ENCODE measurements at regions not wholly inside any gene's neighbourhood (a gene's known extent, or its start where the extent isn't known, plus 50 kb on each side); places are given as distances from the start of the nearest gene placed in this dataset.

- FAIRE-seq (no peak), DNase-seq (ENCODE audit: extremely low read depth in 1 of 4, low spot score in 3 of 4) (no peak), ATAC-seq (no peak)
- Histone ChIP-seq H3K36me3 (ENCODE audit: control insufficient read depth, insufficient read depth, low read length) (no peaks in the 10 kb centered on the region), H3K4me3 (no peak overlapping the region), H3K9me1 (ENCODE audit: control insufficient read depth, insufficient read depth, low read length) (peaks cover 2% of the 10 kb centered on the region), H2AFZ (ENCODE audit: low read depth, low read length) (no peak overlapping the region), H3K4me1 (replicated peaks in 1 of 2; ENCODE audit: control insufficient read depth in 2 of 2, insufficient read depth in 2 of 2, low read length in 2 of 2) (no peaks in the 10 kb centered on the region), H3K9ac (ENCODE audit: insufficient read depth in 1 of 2, low read depth in 2 of 2, low read length in 2 of 2) (no peak overlapping the region), H3K27ac (ENCODE audit: extremely low read depth, low read depth, low read length) (no peak overlapping the region), H3K79me2 (ENCODE audit: control insufficient read depth, insufficient read depth, low read length) (no peaks in the 10 kb centered on the region), H3K27me3 (ENCODE audit: control insufficient read depth in 2 of 2, insufficient read depth in 2 of 2, low read length in 2 of 2) (no peaks in the 10 kb centered on the region), H3K9me3 (replicated peaks; ENCODE audit: control insufficient read depth, insufficient read depth, low read depth, low read length) (no peaks in the 10 kb centered on the region; the same call in 1 of the 2 replicates), H4K20me1 (replicated peaks; ENCODE audit: control insufficient read depth, insufficient read depth, low read length) (no peaks in the 10 kb centered on the region), H3K4me2 (ENCODE audit: insufficient read depth, low read length) (no peak overlapping the region)
- ChIA-PET POLR2A (no interaction called here), CTCF (ENCODE audit: low intra/inter-chr PET ratio) (no interaction called here)
- in situ Hi-C loops (cut with MboI) (no loop called here), intact Hi-C loops (cut with micrococcal nuclease) (no loop called here)
- no peak for TF ChIP-seq KLF6 (CRISPR knock-in tag; IDR thresholded peaks at IDR 0.05; ENCODE audit: borderline replicate concordance)
- TF ChIP-seq SFPQ (IDR thresholded peaks at IDR 0.05; ENCODE audit: low read depth, low read length), result no peak
- no peak for TF ChIP-seq CHD4 (IDR thresholded peaks at IDR 0.05; ENCODE audit: insufficient read depth, insufficient replicate concordance, low read depth, low read length, poor library complexity, severe bottlenecking)
- no peak for TF ChIP-seq MITF (IDR thresholded peaks at IDR 0.05)
- TF ChIP-seq RBM15 (IDR thresholded peaks at IDR 0.05; ENCODE audit: insufficient read depth, low read length), result no peak
- TF ChIP-seq PPARD (CRISPR knock-in tag; IDR thresholded peaks at IDR 0.05), result no peak
- no peak for TF ChIP-seq ARID1B (IDR thresholded peaks at IDR 0.05)
- no peak for TF ChIP-seq MAFF (IDR thresholded peaks at IDR 0.05; ENCODE audit: low read length)
- TF ChIP-seq, protein P1, sequence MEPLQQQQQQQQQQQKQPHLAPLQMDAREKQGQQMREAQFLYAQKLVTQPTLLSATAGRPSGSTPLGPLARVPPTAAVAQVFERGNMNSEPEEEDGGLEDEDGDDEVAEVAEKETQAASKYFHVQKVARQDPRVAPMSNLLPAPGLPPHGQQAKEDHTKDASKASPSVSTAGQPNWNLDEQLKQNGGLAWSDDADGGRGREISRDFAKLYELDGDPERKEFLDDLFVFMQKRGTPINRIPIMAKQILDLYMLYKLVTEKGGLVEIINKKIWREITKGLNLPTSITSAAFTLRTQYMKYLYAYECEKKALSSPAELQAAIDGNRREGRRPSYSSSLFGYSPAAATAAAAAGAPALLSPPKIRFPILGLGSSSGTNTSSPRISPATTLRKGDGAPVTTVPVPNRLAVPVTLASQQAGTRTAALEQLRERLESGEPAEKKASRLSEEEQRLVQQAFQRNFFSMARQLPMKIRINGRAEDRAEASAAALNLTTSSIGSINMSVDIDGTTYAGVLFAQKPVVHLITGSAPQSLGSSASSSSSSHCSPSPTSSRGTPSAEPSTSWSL (CRISPR knock-in tag; IDR thresholded peaks at IDR 0.05; ENCODE audit: borderline replicate concordance), result no peak
- TF ChIP-seq CBX2 (IDR thresholded peaks at IDR 0.05; ENCODE audit: insufficient read depth, low read length, poor library complexity, severe bottlenecking), result no peak
- no peak for TF ChIP-seq NONO (IDR thresholded peaks at IDR 0.05; ENCODE audit: low read depth in 2 of 2, low read length in 1 of 2)
- no peak for TF ChIP-seq ZNF695 (CRISPR knock-in tag; IDR thresholded peaks at IDR 0.05)
- TF ChIP-seq HES1 (IDR thresholded peaks at IDR 0.05; ENCODE audit: low read depth), result no peak
- no peak for TF ChIP-seq ZNF354B (CRISPR knock-in tag; IDR thresholded peaks at IDR 0.05)
- no peak for TF ChIP-seq ZBTB17 (CRISPR knock-in tag; IDR thresholded peaks at IDR 0.05)
- no peak for TF ChIP-seq RBFOX2 (IDR thresholded peaks at IDR 0.05; ENCODE audit: low read depth, low read length)
- TF ChIP-seq, protein P2, sequence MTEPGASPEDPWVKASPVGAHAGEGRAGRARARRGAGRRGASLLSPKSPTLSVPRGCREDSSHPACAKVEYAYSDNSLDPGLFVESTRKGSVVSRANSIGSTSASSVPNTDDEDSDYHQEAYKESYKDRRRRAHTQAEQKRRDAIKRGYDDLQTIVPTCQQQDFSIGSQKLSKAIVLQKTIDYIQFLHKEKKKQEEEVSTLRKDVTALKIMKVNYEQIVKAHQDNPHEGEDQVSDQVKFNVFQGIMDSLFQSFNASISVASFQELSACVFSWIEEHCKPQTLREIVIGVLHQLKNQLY (CRISPR knock-in tag; conservative IDR thresholded peaks at IDR 0.05), result no peak
- no TSS peak for BruUV-seq (replicated peaks)
Measured at GRCh38 chr1:238302646-238303045, 411.9 kb upstream of the ZP4 start.

Measured in K562 (cell line).